Midbrain (tissue), 1 donor: ENCODE measurements at regions not wholly inside any gene's neighbourhood (a gene's known extent, or its start where the extent isn't known, plus 50 kb on each side); places are given as distances from the start of the nearest gene placed in this dataset.

Experiments
- DNase-seq: peaks from one replicate; lab custom pipeline; 2025; lab: John Stamatoyannopoulos, UW

- DNase-seq: no peak
Observed at GRCh38 chr9:13395156-13395555, 115.7 kb upstream of the MPDZ start.

- DNase-seq: no peak
Observed at GRCh38 chr9:13388157-13388556, 108.7 kb upstream of the MPDZ start.

- no peak for DNase-seq
Observed at GRCh38 chr9:13387734-13388067, 108.2 kb upstream of the MPDZ start.

- DNase-seq: no peak
Observed at GRCh38 chr9:13386935-13387733, 107.6 kb upstream of the MPDZ start.

- no peak for DNase-seq
Observed at GRCh38 chr9:13386316-13386715, 106.8 kb upstream of the MPDZ start.

- DNase-seq: no peak
Observed at GRCh38 chr9:13383855-13384254, 104.4 kb upstream of the MPDZ start.

GRCh38 chr9:13383216-13383615 is 103.7 kb upstream of the MPDZ start:
- no peak for DNase-seq

GRCh38 chr9:13382595-13382994 is 103.1 kb upstream of the MPDZ start:
- DNase-seq: no peak

GRCh38 chr9:13380903-13381302 is 101.4 kb upstream of the MPDZ start:
- no peak for DNase-seq

GRCh38 chr9:13378154-13378553 is 98.7 kb upstream of the MPDZ start:
- DNase-seq: no peak

- DNase-seq: no peak
Observed at GRCh38 chr9:13377171-13377925, 97.9 kb upstream of the MPDZ start.

GRCh38 chr9:13372510-13372909 is 93.0 kb upstream of the MPDZ start:
- DNase-seq: no peak

- DNase-seq: no peak
Observed at GRCh38 chr9:13369431-13369830, 89.9 kb upstream of the MPDZ start.

GRCh38 chr9:13367784-13368183 is 88.3 kb upstream of the MPDZ start:
- DNase-seq: no peak

- no peak for DNase-seq
Observed at GRCh38 chr9:13364271-13365000, 84.9 kb upstream of the MPDZ start.

- no peak for DNase-seq
Observed at GRCh38 chr9:13361076-13361475, 81.6 kb upstream of the MPDZ start.

- DNase-seq: no peak
Observed at GRCh38 chr9:13360188-13360587, 80.7 kb upstream of the MPDZ start.

- DNase-seq: no peak
Observed at GRCh38 chr9:13358128-13358527, 78.6 kb upstream of the MPDZ start.

- no peak for DNase-seq
Observed at GRCh38 chr9:13354733-13355132, 75.2 kb upstream of the MPDZ start.

- DNase-seq: no peak
Observed at GRCh38 chr9:13352451-13352979, 73.0 kb upstream of the MPDZ start.

GRCh38 chr9:13351778-13352386 is 72.4 kb upstream of the MPDZ start:
- peak; percentile 30 for DNase-seq

GRCh38 chr9:13332571-13332970 is 53.1 kb upstream of the MPDZ start:
- DNase-seq: no peak
